ENCODE measurements at regions not wholly inside any gene's neighbourhood (a gene's known extent, or its start where the extent isn't known, plus 50 kb on each side); places are given as distances from the start of the nearest gene placed in this dataset.
A peak's percentile ranks its signal among the peaks of the same experiment; 100 is the strongest.

DNA sequence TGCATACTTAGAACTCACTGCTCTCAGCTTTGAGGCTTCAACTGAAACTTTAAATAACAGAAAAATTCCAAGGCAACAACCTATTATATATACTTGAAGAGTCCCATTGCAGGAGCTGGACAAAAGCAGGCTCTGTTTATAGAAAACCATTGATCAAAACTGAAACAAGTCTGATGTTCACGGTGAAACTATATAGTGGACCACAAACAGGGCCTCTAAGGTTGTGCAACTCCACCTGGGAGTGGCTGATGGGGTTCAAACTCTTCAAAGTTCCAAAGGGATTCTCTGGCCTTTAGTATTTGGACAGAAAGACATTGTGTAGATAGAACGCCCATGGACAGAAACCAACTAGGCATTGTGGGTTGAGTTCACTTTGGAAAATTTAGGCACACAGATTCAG lies 140.3 kb downstream of the ZC3H11B start:
- no peak for ATAC-seq

DNA sequence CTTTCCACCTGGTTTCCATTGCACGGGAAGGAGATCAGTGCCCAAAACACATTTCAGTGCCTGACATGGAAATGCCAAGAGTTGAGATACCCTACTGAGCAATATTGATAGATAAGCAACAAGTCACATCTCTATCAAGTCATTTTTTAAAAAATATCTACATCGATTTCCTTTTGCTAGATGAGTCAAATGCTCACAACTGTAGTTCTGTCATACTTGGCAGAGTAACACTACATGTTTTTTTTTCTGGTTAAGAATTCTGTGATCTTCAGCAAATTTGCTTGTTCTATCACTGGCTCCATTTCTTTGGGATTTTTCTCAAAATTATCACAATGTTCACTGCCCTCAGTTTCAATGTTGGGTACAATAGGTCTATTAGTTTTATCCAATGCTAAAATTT lies 145.4 kb downstream of the ZC3H11B start:
- no peak for ATAC-seq

DNA sequence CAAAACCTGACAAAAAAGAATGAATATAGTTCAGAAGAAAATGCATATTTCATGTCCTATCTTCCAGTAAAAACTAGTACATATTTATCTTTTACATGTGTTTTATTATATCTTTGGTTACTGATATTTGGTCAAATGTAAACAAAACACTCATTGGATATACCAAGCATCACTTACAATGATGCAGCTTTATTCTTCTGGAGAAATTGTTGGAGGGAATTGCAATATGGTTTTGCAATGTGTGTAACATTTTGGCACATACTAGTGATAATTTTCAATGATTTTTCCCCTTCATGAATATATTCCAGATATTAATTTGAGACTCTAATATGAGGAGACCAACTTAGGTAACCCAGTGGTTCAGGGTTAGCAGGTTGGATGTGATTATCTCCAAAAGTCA lies 146.1 kb downstream of the ZC3H11B start:
- no peak for ATAC-seq

DNA sequence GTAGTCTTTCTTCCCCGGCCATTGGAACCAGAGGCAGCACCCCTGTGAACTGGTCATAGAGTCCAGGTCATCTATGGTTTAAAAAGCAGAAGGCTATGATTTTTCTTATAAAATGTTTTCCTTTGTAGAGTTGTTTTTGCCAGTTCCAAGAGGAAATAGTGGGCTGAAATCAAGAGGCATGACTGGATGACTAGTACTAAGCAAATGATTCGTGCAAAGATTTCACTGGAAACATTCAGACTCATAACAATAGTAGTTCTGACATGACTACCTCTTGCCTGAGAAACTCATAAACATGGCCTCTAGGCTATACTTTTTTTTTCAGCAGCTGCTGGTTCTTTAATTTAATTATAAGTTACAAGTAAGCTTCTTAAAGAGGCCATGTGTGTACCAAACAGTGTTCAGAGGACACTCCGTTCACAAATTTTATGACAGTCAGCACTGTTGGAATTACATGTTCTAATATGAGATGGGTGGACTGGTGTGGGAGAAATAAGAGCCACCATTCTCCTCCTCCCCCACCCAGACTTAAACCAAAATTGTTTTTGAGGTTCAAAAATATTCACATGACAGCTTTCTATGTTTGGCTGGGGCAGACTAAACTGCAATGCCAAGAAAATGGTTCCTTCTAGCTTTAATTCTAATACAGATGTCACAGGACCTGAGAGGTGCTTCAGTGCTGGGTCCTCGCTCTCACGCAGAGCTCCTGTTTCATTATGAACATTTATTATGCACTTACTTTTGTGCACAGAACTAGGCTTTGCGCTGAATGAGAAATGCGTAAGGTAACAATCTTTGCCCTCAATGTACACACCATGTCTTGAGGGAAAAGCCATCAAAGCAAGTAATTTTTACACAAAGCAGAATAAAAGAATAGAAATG lies 147.5 kb downstream of the ZC3H11B start:
- ATAC-seq: no peak

DNA sequence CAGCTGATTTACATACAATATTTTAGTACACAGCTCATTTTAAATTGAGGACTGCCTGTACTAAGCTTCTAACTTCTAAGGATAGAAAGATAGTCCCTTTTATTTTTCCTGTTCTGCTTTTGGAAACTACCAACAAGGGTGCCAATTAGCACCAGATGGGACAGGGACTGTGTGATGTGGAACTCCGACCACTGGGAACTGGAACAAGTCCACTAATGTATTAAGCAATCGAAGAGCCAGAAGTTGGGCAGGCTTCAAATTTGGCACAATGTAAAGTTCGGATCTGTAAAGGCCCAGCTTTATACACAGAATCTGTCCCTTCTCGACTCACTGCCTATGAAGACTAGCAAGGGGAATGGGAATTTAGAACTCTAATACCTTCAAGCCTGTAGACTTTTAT lies 149.3 kb downstream of the ZC3H11B start:
- no peak for ATAC-seq

DNA sequence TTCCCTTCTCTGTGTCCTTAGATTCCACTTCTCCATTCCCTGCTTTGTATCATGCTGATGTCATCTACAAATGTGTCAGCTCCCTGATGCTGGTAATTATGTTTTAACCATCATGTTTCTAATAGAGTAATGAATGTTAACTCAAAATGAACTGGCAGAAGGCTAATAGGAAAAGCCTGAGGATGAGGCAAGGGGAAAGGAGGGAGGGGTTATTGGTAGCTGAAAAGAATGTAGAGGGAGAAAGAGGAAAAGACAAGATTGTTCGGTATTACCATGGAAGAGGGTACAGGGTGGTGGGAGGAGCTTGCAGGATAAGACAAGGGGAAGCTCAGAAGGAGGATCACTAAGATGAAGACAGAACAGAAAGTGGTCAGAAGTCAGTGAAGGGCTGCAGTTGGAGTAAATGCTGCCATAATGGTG lies 150.9 kb downstream of the ZC3H11B start:
- no peak for ATAC-seq

DNA sequence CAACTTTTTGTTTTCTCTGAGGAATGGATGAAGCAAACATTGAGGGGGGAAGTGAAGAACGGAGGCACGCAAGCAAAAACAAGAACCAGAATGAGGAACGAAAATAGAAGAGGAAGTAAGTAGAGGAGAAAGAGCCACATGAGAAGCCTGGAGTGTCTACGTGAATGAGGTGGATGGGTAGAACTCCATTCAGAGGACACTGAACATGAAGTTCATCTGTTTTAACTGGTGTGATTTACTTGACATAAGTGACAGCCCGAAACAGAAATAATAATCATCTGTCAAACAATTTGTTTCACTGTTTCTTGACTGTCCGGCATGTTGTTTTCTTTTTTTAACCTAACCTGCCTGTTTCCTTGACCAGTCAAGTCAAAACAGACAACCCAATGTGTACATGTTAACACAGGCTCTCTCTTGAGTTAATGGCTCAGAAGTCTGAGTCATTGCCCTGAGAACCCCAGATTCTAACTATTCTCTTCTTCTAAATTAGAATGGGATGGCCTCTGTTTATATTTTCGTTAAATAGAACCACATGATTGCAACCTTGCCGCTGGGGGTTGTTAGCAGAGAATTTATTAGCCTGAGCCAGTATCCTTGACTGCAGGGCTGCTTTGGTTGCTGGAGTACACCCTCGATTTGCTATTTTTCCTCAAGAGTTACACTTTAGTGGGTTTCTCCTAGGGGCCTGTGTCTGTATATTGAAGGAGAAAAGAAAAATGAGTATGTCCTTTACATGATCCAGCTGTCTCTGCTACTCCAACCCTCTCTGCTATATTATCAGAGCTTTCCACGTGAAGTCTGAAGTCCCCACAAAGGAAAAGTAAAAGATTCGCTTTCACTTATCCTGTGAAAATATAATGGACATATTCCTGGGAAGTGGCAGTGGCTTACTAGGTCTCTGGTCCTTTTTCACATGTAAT lies 151.7 kb downstream of the ZC3H11B start:
- peak; percentile 83 for ATAC-seq

DNA sequence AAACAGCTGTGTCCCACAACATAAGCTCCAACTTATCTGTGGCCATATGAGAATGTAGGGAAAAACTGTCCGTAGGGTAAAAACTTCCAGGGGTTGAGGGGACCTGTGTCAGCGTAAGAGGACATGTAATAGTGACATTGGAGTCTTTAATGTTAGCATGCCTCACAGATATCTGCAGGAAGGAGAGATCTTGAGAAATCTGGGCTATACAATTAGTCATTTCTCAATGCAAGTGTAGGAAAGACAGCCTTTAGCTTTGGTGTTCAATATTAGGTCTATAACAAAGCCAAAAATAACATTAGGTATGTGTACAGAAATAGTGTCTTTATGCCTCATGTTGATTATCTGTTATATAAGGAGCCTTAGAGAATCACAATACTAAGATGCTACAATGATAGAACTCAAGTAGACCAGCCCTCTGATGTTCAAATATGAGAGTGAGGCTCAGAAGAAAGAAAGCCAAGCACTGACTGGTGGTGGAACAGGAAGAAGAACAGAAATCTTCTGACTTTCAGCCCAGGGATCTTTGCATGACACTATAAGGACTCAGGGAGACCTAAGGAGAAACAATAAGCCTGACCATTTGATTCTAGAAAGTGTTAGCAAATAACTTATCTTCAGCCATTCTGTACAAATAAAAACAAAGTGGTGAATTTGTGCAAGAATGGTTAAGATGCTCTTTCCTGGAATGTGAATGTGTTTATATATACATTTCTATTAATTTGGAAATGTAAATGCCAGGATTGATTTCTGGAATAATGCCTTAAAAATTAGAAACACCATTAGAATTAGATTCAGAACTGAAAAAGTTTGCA lies 152.6 kb downstream of the ZC3H11B start:
- no peak for ATAC-seq

DNA sequence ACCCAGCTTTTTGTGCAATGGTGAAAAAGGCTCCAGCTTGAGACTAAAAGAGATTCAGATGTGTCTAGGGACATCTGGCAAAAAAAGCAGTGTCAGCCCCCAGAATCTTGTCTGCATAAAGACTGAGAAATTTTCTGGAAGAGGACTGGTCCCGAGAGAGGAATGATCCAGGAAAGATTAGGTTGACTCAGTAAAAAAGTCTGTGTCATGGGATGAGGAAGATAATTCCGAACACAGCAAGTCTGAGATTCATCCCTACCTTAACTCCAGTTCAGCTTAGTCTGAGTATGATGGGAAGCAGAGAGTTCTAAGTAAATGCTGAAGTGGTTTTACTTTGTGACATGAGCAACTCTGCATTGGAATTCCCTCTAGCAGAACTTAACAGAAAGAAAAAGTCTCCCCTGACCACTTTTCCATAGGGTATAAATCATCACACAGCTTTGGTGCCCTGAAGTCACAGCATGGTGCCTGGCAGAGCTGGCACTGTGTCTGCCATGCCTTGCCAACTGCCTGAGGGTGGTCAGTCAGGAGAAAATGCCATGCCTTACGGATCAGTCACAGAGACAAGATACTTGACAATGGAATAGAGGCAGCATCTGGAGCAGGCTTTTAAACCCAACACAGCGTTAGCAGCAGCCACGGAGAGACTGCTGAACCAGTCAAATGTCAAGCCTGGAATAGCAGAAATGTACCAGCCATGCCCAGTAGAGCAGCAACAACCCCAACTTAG lies 153.4 kb downstream of the ZC3H11B start:
- ATAC-seq: no peak

DNA sequence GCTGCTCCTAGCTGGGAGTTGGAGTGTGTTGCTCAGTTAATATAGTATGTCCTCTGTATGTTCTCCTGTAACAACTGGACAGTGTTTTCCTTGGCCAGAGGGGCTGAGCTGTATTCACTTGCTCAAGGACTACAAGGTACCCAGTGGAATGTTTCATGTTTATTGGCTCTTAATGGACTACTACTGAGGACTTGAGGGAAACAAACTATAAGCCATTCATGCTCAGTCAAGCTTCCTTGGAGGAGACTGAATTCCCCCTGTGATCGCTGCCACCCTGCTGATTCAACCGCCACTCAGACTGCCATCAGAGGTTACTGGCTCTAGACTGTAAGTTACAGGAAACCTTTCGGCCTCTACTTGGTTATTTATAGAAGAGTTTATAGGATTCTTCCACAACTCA lies 166.6 kb downstream of the ZC3H11B start:
- no peak for ATAC-seq

DNA sequence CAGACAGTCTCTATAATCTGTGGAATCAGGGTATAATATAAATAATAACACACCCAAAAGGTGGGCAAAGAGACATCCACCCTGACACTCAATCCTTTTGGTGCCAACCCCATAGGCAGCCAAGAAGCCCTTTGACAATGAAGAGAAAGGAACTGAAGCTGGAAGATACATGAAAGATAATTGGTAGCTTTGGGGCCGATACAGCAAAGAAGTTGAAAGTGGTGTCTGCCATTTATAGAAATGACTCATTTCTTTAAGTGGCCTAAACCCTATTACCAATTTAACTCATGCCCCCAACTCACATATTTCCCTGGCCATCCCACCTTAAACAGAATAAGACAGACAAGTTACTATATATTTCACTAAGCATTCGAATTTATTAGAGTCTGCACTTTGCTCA lies 167.0 kb downstream of the ZC3H11B start:
- no peak for ATAC-seq

DNA sequence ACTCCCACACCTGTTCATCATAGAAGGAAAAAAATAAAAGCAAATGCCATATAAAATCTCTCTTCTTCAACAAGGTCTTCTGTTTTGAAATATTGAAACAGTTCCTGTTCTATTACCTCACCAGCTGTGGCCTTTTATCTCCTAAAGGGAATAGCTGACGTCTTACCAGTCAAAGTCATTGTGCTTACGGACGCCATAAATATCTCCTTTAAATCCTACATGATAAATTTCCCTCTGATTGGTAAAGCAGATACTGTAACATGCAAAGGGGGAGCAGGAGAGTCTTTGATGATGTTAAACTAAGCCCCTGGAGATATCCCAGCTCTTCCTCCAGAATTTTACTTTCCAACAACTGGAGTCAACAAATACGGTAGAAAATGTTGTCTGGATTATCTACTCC lies 168.4 kb downstream of the ZC3H11B start:
- no peak for ATAC-seq

DNA sequence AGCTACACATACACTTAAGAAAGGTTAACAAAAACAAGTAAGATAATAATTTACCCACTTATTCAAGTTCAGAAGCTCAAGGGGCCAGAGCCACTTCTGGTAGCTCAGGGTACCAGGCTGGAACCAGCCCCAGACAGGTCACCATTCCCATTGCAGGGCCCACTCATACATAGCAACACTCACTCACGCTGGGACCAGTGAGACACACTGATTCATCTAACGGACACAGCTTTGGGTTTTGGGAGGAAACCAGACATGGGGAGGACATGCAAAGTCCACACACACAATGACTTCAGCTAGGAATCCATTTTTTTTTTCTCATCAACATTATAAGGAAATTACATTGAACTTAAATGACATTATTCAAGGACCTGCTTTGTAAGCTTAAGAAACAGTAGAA lies 169.1 kb downstream of the ZC3H11B start:
- no peak for ATAC-seq

DNA sequence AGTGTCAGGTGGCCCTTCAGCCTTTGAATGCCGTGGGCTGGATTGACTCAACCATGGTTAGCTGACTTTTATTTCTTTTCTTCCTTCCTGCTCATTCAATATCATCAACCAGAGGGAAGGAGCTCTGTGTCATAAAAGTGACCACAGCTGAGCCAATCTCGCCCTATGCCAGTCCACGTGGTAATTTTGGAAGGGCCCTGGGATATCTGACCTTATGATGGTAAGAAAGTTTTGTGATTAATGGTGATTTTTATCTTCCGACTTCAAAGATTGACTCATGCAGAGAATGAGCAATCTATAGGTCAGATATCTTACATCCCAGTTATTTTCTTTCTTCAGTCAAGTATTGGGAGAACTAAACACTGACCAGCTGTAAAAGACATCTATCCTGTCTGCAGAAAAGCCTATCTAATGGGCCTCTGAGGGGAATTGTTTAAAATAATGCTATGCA lies 170.3 kb downstream of the ZC3H11B start:
- no peak for ATAC-seq

DNA sequence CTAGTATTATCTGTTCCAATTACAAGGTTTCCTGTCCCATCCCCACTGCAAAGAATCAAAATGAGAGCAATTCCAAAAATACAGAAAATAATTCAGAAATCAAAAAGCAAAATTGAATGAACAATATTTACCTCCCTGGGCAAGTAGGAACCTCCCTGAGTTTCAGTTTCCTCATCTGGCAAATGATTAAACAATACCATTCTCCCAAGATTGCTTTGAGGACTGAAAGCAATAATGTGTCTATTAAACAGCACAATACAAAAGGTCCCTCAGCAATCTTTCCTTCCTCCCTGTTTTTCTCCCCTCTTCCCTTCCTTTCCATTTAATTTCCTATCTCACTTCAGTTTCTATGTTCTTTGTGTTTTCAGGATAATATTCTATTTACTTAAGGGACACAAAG lies 171.0 kb downstream of the ZC3H11B start:
- ATAC-seq: no peak

DNA sequence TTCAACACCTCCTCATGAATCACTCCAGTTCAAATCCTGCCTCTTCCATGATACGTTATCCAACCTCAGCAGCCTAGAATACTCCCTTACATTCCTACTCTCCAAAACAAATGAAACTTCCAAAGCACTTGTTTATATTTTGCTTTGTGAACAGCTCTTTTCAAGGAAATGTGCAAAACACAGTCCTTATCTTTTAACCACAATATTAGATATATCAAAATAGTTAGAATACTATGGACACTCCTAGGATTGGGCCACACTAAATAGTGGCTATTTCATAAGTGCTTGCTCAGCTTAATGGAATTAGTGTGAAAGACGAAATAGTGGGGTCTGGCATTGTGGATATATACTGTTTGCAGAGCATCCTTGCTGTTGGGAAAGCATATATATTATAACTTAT lies 173.5 kb downstream of the ZC3H11B start:
- no peak for ATAC-seq

DNA sequence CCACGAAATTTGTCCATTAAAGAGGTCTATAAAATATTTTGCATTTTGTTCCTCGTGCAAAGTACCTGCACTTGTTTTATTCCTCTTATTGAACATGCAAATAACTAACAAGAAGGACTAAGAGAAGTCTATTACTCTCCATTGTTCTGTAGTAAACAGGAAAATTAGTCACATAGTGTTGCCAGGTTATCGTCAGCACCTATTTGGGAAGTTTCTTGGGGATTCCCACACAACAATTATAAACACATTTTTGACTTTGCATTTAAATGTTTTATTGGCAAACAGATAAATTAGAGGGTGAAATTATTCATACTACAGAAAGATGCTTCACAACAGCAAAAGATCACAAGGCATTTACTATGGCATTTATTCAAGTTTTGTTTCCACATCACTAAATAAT lies 174.5 kb downstream of the ZC3H11B start:
- no peak for ATAC-seq

DNA sequence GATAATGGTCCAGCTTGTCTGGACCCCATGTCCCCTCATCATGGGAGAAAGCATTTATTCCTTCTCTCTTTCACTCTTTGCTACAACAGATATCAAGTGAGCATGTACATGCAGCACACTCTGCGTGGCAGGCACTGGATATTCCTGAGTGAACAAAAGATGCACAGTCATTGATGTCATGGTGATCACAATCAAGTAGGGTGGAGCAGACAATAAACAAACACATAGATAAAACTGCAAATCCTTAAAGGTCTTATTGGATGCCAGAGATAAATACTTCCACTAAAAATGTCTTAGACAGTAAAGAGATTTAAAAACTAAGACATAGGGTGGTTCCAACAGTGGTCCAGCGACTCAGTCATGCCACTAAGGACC lies 178.0 kb downstream of the ZC3H11B start:
- no peak for ATAC-seq

DNA sequence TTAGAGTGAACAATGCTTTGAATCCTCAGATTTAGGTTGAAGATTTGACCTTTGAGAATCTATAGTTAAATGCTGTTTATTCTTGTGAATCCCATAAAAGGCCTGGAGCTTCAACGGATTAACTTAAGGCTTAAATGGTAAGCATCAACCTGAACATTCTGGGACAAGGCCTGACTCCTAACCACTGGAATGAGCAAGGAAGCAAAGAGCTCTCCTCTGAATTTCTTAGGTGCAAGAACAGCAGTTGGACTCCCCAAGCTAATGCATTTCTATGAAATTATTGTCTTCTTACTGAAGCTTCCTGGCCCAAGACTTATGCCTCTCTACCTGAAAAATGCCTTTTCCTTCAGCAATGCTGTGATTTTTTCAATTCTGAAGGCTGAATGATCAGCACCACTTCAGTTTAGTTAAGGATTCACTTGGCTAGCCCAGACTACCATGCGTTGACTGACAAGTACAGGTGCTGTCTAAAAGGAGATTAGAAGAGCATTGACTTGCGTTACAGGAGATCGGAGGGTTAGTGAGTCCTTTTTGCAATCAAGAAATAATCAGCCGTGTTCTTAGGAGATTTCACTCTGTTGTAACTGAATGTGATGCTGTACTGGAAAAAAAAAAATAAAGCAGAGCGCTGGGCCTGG lies 178.5 kb downstream of the ZC3H11B start:
- ATAC-seq: no peak

DNA sequence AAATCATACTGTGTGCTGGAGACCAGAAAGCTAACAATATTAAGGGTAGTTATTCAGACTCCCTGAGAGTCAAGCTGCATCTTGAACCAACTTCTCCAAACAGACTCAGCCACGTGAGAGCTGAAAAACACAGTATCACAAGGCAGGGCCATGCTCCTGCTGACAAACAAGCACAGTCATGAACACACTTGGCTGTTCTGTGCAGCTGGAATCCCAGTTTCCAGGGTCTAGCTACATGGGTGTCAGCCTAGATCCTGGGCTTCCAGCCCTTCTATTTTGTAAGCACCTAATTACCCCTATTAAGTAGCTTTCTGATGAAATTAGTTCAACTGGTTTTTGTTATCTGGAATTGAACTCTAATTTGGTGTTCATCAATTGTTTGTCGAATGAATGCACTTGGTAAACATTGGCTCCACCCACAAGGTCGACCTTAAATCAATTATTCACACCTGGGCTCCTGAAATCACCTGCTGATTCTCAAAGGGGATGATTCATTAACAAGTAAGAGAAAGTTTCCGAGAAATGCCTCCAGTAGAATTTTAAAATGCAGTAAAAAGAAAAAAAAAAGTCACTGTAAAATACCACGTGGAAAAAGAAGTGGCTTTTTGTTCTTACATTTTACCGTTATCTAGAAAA lies 179.3 kb downstream of the ZC3H11B start:
- peak; percentile 38 for ATAC-seq

DNA sequence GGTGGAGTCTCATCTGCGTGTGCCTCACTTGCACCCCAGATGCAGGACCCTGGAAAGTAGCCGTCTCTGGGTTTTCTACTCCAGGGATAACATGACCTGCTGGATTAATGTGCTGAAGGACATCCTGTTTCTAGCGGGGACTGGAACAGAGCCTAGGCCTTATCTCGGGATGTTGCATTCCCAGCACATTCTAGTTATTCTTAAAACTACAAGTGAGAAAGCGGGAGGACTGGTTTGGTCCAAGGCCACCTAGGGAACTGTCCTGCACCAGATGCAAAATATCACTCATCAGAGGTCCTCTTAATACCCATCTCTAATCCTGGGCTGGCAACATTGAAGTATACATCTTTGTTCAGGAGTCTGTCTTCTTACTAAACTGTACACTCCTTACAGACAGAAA lies 179.9 kb downstream of the ZC3H11B start:
- no peak for ATAC-seq
